NCI-H748 (cell line): ENCODE measurements at regions not wholly inside any gene's neighbourhood (a gene's known extent, or its start where the extent isn't known, plus 50 kb on each side); places are given as distances from the start of the nearest gene placed in this dataset.

Source experiments
- DNase-seq: peaks from one replicate; lab custom pipeline; 2025; ENCODE audit not compliant: unreplicated experiment; lab: John Stamatoyannopoulos, UW

GRCh38 chr10:125283836-125284614 lies 123.7 kb upstream of the CTBP2 start:
- no peak for DNase-seq

- peak; percentile 72 for DNase-seq
Measured at GRCh38 chr10:125283191-125283835, 123.0 kb upstream of the CTBP2 start.

DNA sequence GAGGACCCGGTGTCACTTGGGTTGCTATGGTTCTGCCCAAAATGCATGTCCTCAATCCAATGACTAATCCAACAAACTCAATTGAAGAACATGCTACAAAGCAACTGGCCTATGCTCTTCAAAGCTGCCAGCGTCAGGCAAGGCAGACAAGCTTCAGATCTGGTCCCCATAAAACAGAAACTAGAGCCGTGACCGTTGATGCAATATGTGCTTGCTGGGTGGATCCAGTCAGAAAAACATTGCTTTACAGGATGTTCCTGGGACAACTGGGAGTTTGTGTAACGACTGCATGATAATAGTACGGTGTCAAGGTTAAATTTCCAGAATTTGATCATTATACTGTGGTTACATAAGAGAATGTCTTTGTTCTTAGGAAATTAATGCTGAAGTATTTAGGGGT lies 120.7 kb upstream of the CTBP2 start:
- no peak for DNase-seq

DNA sequence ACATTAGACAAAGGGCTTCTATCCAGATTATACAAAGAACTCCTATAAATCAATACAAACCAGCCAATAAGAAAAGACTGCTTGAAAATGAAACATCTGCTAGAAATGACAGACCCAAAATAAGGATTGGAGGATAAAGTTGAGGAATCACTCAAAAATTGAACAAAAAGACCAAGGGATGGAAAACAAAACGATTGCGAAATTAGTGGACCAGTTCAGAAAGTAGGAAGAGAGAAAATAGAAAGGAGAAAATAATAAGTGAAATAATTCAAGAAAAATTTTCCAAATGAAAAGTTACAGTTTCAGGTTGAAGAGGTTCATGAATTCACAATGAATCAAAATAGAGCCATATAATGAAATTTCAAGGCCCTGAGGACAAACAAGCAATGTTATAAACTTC lies 115.8 kb upstream of the CTBP2 start:
- no peak for DNase-seq

GRCh38 chr10:125274961-125275360 lies 114.6 kb upstream of the CTBP2 start:
- no peak for DNase-seq

DNA sequence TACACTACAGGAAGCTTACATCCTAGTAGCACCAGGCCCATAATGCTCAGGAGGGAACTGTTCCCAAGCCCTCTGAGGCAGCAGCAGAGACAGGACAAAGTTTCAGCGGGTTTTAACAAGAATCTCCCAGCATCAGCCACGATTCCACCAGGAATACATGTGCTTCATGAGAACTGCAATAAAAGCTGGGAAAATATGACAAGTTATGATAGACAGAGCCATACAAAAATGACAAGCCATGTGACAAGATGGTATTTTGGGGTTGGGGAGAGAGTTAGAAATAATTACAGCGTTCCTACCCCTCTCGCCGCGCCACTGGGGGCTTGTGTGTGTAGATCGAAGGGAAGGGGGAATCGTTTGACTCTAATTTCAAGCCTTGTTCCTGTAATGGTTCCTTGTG lies 112.7 kb upstream of the CTBP2 start:
- DNase-seq = no peak

DNA sequence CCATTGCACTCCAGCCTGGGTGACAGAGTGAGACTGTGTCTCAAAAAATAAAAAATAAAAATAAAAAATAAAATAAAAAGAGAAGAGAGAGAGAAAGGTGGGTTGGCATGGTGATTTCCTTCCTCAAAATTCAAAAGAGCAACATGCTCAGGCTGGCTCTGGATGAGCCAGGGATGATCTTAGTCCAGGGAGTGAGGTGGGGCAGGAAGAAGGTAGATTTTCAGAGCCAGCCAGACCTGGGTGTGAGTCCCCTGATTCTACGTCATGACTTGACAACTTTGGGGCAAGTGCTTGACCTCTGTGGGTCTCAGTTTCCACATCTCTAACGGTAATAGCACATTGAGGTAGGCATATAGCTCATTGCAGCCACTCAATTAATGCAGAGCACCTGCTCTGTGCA lies 109.4 kb upstream of the CTBP2 start:
- no peak for DNase-seq

DNA sequence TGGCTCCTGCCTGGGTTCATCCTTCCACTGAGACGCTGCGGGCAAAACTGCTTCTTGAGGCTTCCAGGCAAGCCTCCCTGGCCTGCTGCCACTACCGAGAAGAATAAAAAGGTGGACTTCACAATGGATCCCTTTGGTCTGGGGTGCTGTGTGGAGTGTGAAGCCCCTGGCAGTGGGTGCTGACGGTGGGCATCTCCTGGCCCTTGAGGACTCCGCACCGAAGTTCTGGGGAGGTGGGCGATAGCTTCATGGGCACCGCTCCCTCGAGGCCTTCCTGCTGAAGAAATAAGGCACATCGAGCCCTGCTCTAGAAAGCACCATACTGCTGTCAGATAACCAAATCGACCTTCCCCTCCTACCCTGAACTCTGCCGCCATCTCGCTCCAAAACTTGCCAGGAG lies 106.6 kb upstream of the CTBP2 start:
- no peak for DNase-seq

- DNase-seq = no peak
Measured at GRCh38 chr10:125266541-125266940, 106.2 kb upstream of the CTBP2 start.

DNA sequence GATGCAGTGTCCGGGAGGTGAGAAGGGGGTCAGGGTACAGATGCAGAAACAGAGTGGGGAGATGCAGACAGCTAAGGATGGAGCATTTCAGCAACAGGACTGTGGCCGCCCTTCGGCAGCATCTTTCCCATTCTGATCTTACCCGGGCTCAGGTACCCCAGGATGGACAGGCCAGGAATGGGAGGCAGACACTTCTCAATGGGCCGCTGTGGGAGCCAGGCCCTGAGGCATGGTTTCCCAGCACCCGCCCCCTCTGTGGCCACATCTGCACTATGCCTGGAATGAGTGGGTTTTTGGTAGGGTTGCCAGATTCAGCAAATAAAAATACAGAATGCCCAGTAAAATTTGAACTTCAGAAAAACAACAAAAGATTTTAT lies 105.2 kb upstream of the CTBP2 start:
- DNase-seq = no peak

DNA sequence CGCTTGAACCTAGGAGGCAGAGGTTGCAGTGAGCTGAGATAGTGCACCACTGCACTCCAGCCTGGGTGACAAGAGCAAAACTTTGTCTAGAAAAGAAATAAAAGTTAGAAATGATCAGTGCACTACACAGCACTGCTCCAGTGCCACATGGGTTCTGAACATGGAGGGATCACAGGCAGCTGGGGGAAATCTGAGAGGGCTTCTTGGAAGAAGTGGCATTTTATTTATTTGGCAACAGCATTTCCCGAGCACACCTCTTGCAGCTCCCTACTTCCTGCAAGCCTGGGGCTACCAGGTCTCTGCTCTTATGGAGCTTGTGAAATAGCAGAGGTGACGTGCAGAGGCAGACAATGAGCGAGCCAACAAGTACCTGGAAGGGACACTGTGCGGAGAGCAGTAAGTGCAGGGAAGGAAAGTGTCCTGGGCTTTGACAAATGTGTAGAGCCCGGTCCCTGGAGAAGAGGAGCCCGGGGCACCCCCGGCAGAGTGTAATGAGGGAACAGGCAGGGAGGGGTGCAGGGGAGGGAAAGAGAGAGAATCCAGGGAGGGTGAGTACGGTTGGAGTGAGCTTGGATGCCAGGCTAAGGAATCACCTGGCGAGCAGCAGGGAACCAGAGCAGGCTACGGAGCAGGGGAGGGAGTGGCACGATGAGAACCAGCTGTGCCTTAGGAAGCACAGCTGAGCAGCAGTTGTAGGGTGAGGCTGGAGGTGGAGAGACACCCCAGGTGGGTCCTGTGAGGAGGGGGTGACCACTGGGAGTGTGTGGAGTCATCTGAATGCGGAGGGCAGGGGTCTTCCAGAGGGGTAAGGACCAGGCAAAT lies 104.6 kb upstream of the CTBP2 start:
- DNase-seq = no peak

- no peak for DNase-seq
Measured at GRCh38 chr10:125264091-125264490, 103.7 kb upstream of the CTBP2 start.

GRCh38 chr10:125263551-125263950 lies 103.2 kb upstream of the CTBP2 start:
- DNase-seq = no peak

- DNase-seq = no peak
Measured at GRCh38 chr10:125262920-125263319, 102.6 kb upstream of the CTBP2 start.

DNA sequence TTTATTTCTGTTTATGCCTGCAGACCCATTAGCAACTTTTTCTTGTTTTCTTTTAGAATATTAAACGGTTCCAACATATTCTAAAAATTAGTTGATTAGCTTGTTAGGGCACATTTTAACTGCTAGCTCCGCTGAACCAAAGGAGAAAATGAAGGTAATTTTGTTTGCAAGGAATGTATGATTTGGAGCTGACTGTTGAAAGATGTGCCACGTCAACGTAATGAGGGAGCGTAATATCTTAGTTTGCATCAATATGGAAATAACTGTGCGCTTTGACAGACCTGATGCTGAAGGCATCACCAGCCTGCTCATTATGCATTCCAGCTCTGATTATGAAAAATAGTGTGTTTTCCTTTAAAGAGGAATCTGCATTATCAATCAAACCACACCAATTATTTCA lies 102.0 kb upstream of the CTBP2 start:
- DNase-seq = no peak

- no peak for DNase-seq
Measured at GRCh38 chr10:125261491-125262186, 101.3 kb upstream of the CTBP2 start.

DNA sequence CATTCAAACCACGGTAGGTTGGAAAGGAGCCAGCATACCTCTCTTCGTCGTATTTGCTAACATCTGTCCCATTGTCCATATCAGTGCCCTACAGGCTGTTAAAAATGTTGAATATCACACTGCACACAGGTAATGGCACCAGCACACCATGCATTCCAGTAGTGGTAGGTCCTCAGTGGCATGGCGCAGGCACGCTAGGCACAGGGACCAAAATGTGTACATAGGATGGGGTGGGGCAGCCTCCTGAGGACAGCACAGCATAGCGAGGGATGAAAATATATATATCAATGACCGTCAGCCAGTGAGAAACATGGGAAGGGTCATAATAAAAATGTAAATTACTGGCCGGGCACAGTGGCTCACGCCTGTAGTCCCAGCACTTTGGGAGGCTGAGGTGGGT lies 99.9 kb upstream of the CTBP2 start:
- no peak for DNase-seq

- DNase-seq = no peak
Measured at GRCh38 chr10:125259651-125260050, 99.3 kb upstream of the CTBP2 start.

GRCh38 chr10:125258676-125259075 lies 98.3 kb upstream of the CTBP2 start:
- DNase-seq = no peak

DNA sequence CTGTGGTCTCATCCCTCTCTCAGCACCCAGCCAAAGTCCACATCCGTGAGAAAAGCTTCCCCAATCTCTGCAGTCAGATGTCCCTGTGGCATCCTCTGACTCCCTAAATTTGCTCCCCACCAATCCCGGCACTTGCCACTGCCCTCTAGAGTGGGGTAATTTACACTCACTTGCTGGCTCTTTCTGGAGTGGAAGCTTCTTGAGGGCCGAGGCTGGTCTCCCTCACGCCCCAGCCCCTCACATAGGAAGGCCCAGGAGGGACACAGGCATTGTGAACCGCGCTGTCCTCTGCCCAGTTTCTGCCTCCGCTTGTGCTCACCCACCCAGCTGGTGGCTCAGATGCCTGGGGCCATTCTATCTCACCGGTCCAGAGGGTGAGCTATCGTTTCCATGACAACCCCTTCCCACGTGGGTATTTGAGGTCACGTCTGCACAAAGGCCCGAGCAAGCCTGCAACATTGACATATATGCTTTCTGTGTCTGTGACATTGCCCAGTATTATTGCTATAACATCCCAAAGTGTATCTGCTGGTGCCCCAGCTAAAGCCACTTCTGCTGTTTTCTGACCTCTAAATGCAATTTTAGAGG lies 97.3 kb upstream of the CTBP2 start:
- peak; percentile 43 for DNase-seq

DNA sequence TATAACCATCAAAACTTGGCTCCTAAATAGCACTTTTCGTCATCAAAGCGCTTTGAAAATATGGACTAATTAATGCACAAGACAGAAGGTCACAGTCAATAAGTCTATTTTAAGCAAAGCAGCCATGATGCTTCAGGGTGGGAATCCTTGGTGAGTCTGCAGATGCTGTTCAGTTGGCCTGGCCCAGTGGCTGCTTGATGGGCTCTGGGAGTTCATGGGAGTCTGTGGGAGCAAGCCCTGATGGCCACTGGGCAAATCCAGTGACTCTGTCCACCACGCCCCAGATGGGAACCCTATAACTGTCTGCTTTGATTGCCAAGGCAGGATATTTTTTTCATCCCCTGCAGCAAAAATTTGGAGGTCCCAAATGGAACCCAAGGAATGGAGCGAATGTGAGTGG lies 95.7 kb upstream of the CTBP2 start:
- DNase-seq = no peak
